Smooth muscle cell (in vitro differentiated cells): ENCODE measurements at regions not wholly inside any gene's neighbourhood (a gene's known extent, or its start where the extent isn't known, plus 50 kb on each side); places are given as distances from the start of the nearest gene placed in this dataset.

Experiments
- DNase-seq: peaks from one replicate; lab custom pipeline; 2025; ENCODE audit not compliant: unreplicated experiment; lab: John Stamatoyannopoulos, UW
- H2AFZ ChIP-seq: fragments of 200-600 bp; sonication (generic); 2 replicates; pipeline ENCODE4 v1.6.0; 2016; ENCODE audit warnings: antibody characterized with exemption, low read depth, mild to moderate bottlenecking
- H3F3A ChIP-seq: fragments of 200-600 bp; sonication (generic); 2 replicates; pipeline ENCODE4 v1.6.0; 2017; ENCODE audit warnings: antibody characterized with exemption, low read depth
- H3K27ac ChIP-seq: fragments of 200-600 bp; sonication (generic); 2 replicates; pipeline ENCODE4 v1.5.1; 2016; ENCODE audit warnings: low read depth, mild to moderate bottlenecking
- H3K27me3 ChIP-seq: fragments of 200-600 bp; sonication (generic); 2 replicates; pipeline ENCODE4 v1.6.1; 2016; ENCODE audit warnings: low read depth, mild to moderate bottlenecking
- H3K36me3 ChIP-seq: fragments of 200-600 bp; sonication (generic); 2 replicates; pipeline ENCODE4 v1.5.1; 2016; ENCODE audit warnings: low read depth
- H3K4me1 ChIP-seq: fragments of 200-600 bp; sonication (generic); 2 replicates; pipeline ENCODE4 v1.5.1; 2016; ENCODE audit warnings: low read depth
- H3K4me2 ChIP-seq: fragments of 200-600 bp; sonication (generic); 2 replicates; pipeline ENCODE4 v1.6.0; 2016; ENCODE audit warnings: mild to moderate bottlenecking
- H3K4me3 ChIP-seq: fragments of 200-600 bp; sonication (generic); 2 replicates; pipeline ENCODE4 v1.5.1; 2016; ENCODE audit warnings: mild to moderate bottlenecking
- H3K79me2 ChIP-seq: fragments of 200-600 bp; sonication (generic); 2 replicates; pipeline ENCODE4 v1.6.0; 2016; ENCODE audit warnings: low read depth, mild to moderate bottlenecking
- H3K9ac ChIP-seq: fragments of 200-600 bp; sonication (generic); 2 replicates; pipeline ENCODE4 v1.6.0; 2016; ENCODE audit warnings: low read depth
- H3K9me3 ChIP-seq: fragments of 200-600 bp; sonication (generic); replicated peaks from 2 replicates; pipeline ENCODE4 v1.5.1; 2016; ENCODE audit warnings: low read depth
- H4K20me1 ChIP-seq: fragments of 200-600 bp; sonication (generic); 2 replicates; pipeline ENCODE4 v1.6.0; 2016; ENCODE audit warnings: low read depth
- CTCF ChIP-seq: fragments of 200-600 bp; sonication (generic); IDR thresholded peaks from 2 replicates; pipeline ENCODE4 v1.5.1; 2017; ENCODE audit warnings: borderline replicate concordance, mild to moderate bottlenecking, antibody characterized with exemption; ENCODE audit not compliant: insufficient read depth, poor library complexity, severe bottlenecking
- WGBS: methylation state at CpG from one replicate; pipeline ENCODE4 v1.1.7; 2016; ENCODE audit warnings: low lambda C conversion rate; 5-methylcytosine and 5-hydroxymethylcytosine counted together

- 5% methylated on average over 2 of the region's 2 CpGs for WGBS
- no peaks in the 10 kb centered on the region for H3K27me3 ChIP-seq
- peaks cover 10% of the 10 kb centered on the region for H3K4me1 ChIP-seq
- H3F3A ChIP-seq = peaks cover 6% of the 10 kb centered on the region
- no peak overlapping the region for H3K4me3 ChIP-seq
- TF ChIP-seq CTCF = no peak
- peak overlapping the region; percentile 25 for H3K27ac ChIP-seq
- no peaks in the 10 kb centered on the region for H4K20me1 ChIP-seq
- H3K9me3 ChIP-seq = no peaks in the 10 kb centered on the region
- peak overlapping the region; percentile 2 for H3K4me2 ChIP-seq
- H3K36me3 ChIP-seq = no peaks in the 10 kb centered on the region
- no peak for DNase-seq
- no peaks in the 10 kb centered on the region for H3K79me2 ChIP-seq
- no peak overlapping the region for H2AFZ ChIP-seq
- no peak overlapping the region for H3K9ac ChIP-seq
Observed at GRCh38 chr12:75738486-75738885, 227.1 kb upstream of the KRR1 start.

GRCh38 chr12:75735853-75736252, 224.4 kb upstream of the KRR1 start:
- TF ChIP-seq CTCF = no peak
- no peaks in the 10 kb centered on the region for H3K36me3 ChIP-seq
- no peaks in the 10 kb centered on the region for H3K79me2 ChIP-seq
- DNase-seq = no peak
- H3K27me3 ChIP-seq = no peaks in the 10 kb centered on the region
- H4K20me1 ChIP-seq = no peaks in the 10 kb centered on the region
- WGBS = 88% methylated on average over 1 of the region's 1 CpG
- H3K9me3 ChIP-seq = no peaks in the 10 kb centered on the region
- H3K4me3 ChIP-seq = no peak overlapping the region
- no peak overlapping the region for H3K4me2 ChIP-seq
- H3K9ac ChIP-seq = no peak overlapping the region
- H3K27ac ChIP-seq = no peak overlapping the region
- H3F3A ChIP-seq = peaks cover 6% of the 10 kb centered on the region
- H3K4me1 ChIP-seq = peaks cover 10% of the 10 kb centered on the region
- no peak overlapping the region for H2AFZ ChIP-seq

- Histone ChIP-seq H3K27ac (no peak overlapping the region), H3K4me3 (no peak overlapping the region), H3K4me1 (peaks cover 12% of the 10 kb centered on the region), H3K79me2 (no peaks in the 10 kb centered on the region), H2AFZ (no peak overlapping the region), H3K27me3 (no peaks in the 10 kb centered on the region), H4K20me1 (no peaks in the 10 kb centered on the region), H3K36me3 (no peaks in the 10 kb centered on the region), H3K9me3 (no peaks in the 10 kb centered on the region), H3K4me2 (no peak overlapping the region), H3F3A (no peaks in the 10 kb centered on the region), H3K9ac (no peak overlapping the region)
- 80% methylated on average over 1 of the region's 1 CpG for WGBS
- no peak for DNase-seq
- no peak for TF ChIP-seq CTCF
Observed at GRCh38 chr12:75728826-75729225, 217.4 kb upstream of the KRR1 start.

- H3K36me3 ChIP-seq = no peaks in the 10 kb centered on the region
- H2AFZ ChIP-seq = peak overlapping the region; percentile 9
- no peak overlapping the region for H3K4me3 ChIP-seq
- TF ChIP-seq CTCF = no peak
- no peaks in the 10 kb centered on the region for H3K9me3 ChIP-seq
- H3K4me2 ChIP-seq = no peak overlapping the region
- DNase-seq = no peak
- peaks cover 3% of the 10 kb centered on the region for H3F3A ChIP-seq
- no peaks in the 10 kb centered on the region for H3K79me2 ChIP-seq
- no peak overlapping the region for H3K9ac ChIP-seq
- H3K27me3 ChIP-seq = no peaks in the 10 kb centered on the region
- no peak overlapping the region for H3K27ac ChIP-seq
- 71% methylated on average over 2 of the region's 2 CpGs for WGBS
- peaks cover 14% of the 10 kb centered on the region for H3K4me1 ChIP-seq
- no peaks in the 10 kb centered on the region for H4K20me1 ChIP-seq
Observed at GRCh38 chr12:75727577-75727976, 216.2 kb upstream of the KRR1 start.
